GM23248 (cell line): ENCODE measurements at regions not wholly inside any gene's neighbourhood (a gene's known extent, or its start where the extent isn't known, plus 50 kb on each side); places are given as distances from the start of the nearest gene placed in this dataset.
"Not testable (repeated sequence)": the region's sequence is repeated elsewhere in the genome, so short reads cannot be mapped to it uniquely, and the experiment has no call there.

Source experiments
- EZH2 ChIP-seq: fragments of 200-600 bp; sonication (generic); IDR thresholded peaks from 2 replicates; pipeline ENCODE4 v1.6.1; 2018; ENCODE audit warnings: antibody characterized with exemption, mild to moderate bottlenecking; ENCODE audit not compliant: insufficient read depth, poor library complexity, severe bottlenecking
- EZH2phosphoT487 ChIP-seq: fragments of 200-600 bp; sonication (generic); IDR thresholded peaks from 2 replicates; pipeline ENCODE4 v1.6.1; 2018; ENCODE audit warnings: antibody characterized with exemption, moderate library complexity, mild to moderate bottlenecking, low read depth; ENCODE audit not compliant: insufficient read depth

DNA sequence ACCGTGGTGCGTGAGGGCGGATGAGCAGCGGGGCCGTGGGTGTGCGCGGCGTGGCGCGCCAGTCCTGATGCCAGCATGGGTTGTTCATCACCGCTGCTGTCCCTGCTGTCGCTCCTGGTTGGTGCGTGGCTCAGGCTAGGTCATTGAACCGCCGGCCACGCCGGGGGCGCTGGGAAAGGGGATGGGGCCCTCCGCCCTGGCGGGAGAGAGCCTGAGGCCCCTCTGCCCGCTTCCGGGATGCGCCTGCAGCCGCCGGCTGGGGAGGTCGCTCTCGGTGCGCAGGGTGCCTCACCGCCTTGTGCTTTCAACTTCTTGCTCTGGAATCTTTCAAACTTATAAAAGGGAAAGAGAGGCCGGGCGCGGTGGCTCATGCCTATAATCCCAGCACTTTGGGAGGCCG is 68.5 kb upstream of the ERV3-1 start:
- TF ChIP-seq EZH2phosphoT487, EZH2: not testable (repeated sequence)
